ENCODE measurements at regions not wholly inside any gene's neighbourhood (a gene's known extent, or its start where the extent isn't known, plus 50 kb on each side); places are given as distances from the start of the nearest gene placed in this dataset.

DNA sequence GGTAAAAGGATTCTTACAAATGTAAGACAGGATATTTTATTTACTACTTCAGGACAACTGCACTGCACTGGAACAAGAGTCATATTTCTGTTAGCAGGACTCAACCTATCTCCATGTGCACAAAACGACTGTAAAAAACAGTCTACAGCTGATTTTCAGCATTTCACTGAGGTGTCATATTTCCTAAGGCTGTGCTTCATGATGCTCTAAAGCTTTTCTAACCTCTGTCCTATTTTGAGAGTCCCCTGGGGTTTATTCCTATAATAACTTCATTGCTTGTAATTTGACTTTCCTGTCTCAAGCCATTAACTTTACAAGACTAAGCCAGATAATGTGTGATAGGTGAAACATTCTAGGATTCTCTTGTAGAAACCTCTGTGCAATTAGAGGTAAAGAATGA is 472.3 kb downstream of the HINT1 start:
- Mint-ChIP-seq H3K27me3 (ENCODE audit: low read depth) (peaks cover 2% of the 10 kb centered on the region), H3K4me1 (peaks cover 11% of the 10 kb centered on the region), H3K36me3 (no peaks in the 10 kb centered on the region), H3K9me3 (no peaks in the 10 kb centered on the region), H3K27ac (no peak overlapping the region), H3K4me3 (no peak overlapping the region)
- TF ChIP-seq, protein P1, sequence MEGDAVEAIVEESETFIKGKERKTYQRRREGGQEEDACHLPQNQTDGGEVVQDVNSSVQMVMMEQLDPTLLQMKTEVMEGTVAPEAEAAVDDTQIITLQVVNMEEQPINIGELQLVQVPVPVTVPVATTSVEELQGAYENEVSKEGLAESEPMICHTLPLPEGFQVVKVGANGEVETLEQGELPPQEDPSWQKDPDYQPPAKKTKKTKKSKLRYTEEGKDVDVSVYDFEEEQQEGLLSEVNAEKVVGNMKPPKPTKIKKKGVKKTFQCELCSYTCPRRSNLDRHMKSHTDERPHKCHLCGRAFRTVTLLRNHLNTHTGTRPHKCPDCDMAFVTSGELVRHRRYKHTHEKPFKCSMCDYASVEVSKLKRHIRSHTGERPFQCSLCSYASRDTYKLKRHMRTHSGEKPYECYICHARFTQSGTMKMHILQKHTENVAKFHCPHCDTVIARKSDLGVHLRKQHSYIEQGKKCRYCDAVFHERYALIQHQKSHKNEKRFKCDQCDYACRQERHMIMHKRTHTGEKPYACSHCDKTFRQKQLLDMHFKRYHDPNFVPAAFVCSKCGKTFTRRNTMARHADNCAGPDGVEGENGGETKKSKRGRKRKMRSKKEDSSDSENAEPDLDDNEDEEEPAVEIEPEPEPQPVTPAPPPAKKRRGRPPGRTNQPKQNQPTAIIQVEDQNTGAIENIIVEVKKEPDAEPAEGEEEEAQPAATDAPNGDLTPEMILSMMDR (IDR thresholded peaks at IDR 0.05; ENCODE audit: unreplicated experiment): no peak
- no peak for DNase-seq (ENCODE audit: low spot score in 2 of 2, unreplicated experiment in 2 of 2)

DNA sequence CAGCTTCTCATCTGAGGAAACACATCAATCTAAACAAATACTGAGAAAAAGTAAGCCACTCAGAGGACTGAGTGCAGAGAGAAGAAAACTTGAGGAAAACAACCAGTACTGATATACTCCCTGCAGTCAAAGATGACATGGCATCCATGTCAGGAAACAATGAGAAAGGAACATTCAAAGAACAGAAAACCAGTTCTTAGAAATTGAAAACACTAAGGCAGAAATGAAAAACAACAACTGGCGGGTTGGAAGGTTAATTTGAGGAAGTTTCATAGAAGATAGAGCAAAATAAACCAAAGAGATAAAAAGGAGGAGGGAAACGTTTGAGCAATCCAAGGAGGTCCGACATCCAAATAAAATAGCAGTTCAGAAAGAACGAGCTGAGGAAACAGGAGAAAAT is 475.2 kb downstream of the HINT1 start:
- Mint-ChIP-seq H3K9me3 (no peaks in the 10 kb centered on the region), H3K36me3 (no peaks in the 10 kb centered on the region), H3K4me1 (peaks cover 8% of the 10 kb centered on the region), H3K27ac (no peak overlapping the region), H3K4me3 (no peak overlapping the region), H3K27me3 (ENCODE audit: low read depth) (peaks cover 2% of the 10 kb centered on the region)
- no peak for DNase-seq (ENCODE audit: low spot score in 2 of 2, unreplicated experiment in 2 of 2)
- TF ChIP-seq, protein P1 (IDR thresholded peaks at IDR 0.05; ENCODE audit: unreplicated experiment): no peak

DNA sequence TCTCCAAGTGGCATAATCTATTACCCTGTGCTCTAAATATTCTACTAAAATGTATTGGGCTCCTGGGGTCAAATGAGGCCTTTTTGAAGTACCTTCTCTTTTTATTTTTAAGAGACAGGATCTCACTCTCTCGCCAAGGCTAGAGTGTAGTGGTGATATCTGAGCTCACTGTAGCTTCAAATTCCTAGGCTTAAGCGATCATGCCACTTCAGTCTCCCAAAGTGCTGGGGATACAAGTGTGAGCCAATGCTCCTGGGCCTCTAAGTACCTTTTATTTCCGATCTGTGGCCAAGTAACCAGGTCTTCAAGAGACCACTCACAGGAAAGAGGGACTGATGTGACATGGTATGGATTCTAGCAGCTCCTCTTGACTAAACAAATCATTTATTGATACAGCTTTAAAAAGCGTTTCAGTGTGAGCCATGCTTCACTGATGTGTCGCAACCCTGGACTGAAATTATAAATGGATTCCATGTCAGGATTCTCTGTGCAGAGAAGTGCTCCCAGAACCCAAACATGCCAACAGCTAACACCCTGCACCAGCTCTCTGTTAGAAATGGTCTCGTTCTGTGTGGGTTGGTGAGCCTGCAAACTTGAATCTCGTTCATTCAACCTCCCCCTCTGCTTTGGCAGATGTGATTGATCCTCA is 477.8 kb downstream of the HINT1 start:
- Mint-ChIP-seq H3K4me1 (no peaks in the 10 kb centered on the region), H3K27ac (no peak overlapping the region), H3K36me3 (no peaks in the 10 kb centered on the region), H3K4me3 (no peak overlapping the region), H3K27me3 (ENCODE audit: low read depth) (peaks cover 2% of the 10 kb centered on the region), H3K9me3 (no peaks in the 10 kb centered on the region)
- TF ChIP-seq, protein P1 (IDR thresholded peaks at IDR 0.05; ENCODE audit: unreplicated experiment): no peak
- DNase-seq (ENCODE audit: low spot score in 2 of 2, unreplicated experiment in 2 of 2): no peak

DNA sequence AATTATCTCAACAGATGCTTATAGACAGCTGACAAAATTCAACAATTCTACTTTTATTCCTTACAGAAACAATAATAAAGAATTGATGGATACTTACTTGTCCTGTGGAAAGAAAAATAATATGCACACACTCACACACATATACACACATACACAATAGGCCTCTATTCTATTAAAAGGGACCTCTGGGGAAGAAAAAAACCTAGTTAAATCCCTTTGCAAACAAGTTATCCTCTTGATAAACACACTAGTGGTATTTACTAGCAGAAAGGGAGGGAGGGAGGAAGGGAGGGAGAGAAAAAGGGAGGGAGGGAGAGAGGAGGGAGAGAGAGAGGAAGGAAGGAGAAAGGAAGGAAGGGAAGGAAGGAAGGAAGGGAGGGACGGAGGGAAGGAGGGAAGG is 486.4 kb downstream of the HINT1 start:
- no peak for DNase-seq (ENCODE audit: low spot score in 2 of 2, unreplicated experiment in 2 of 2)
- Mint-ChIP-seq H3K27me3 (ENCODE audit: low read depth) (peaks cover 7% of the 10 kb centered on the region), H3K27ac (no peak overlapping the region), H3K4me3 (no peak overlapping the region), H3K9me3 (no peaks in the 10 kb centered on the region), H3K4me1 (no peaks in the 10 kb centered on the region), H3K36me3 (no peaks in the 10 kb centered on the region)
- TF ChIP-seq, protein P1 (IDR thresholded peaks at IDR 0.05; ENCODE audit: unreplicated experiment): no peak

DNA sequence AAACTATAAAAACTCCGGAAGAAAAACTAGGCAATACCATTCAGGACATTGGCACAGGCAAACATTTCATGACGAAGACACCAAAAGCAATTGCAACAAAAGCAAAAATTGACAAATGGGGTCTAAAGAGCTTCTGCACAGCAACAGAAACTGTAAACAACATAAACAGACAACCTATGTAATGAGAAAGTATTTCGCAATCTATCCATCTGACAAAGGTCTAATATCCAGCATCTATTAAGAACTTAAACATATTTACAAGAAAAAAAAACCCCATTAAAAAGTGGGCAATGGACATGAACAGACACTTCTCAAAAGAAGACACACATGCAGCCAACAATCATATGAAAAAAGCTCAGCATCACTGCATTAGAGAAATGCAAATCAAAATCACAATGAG is 498.6 kb downstream of the HINT1 start:
- Mint-ChIP-seq H3K36me3 (no peaks in the 10 kb centered on the region), H3K27ac (no peak overlapping the region)

More for the DNA sequence above, 498.6 kb downstream of the HINT1 start:
- H3K9me3 Mint-ChIP-seq: peaks cover 19% of the 10 kb centered on the region
- H3K4me3 Mint-ChIP-seq: no peak overlapping the region
- TF ChIP-seq, protein P1 (IDR thresholded peaks at IDR 0.05; ENCODE audit: unreplicated experiment): no peak
- DNase-seq (ENCODE audit: low spot score in 2 of 2, unreplicated experiment in 2 of 2): no peak
- H3K4me1 Mint-ChIP-seq: no peaks in the 10 kb centered on the region
- H3K27me3 Mint-ChIP-seq (ENCODE audit: low read depth): peaks cover 1% of the 10 kb centered on the region
